OCI-LY3 (cell line): ENCODE measurements at regions not wholly inside any gene's neighbourhood (a gene's known extent, or its start where the extent isn't known, plus 50 kb on each side); places are given as distances from the start of the nearest gene placed in this dataset.

ENCODE experiments used
- EZH2phosphoT487 ChIP-seq: fragments of 200-600 bp; shearing (Covaris generic); IDR thresholded peaks from 2 replicates; pipeline ENCODE4 v1.6.1; 2018; ENCODE audit warnings: antibody characterized with exemption, mixed run types, low read depth
- TF ChIP-seq, protein P1 (sequence below): fragments of 200-600, 300-600 bp; sonication (generic); IDR thresholded peaks from 2 replicates; pipeline ENCODE4 v1.5.1; 2014; ENCODE audit warnings: antibody characterized with exemption, low read length, low read depth

DNA sequence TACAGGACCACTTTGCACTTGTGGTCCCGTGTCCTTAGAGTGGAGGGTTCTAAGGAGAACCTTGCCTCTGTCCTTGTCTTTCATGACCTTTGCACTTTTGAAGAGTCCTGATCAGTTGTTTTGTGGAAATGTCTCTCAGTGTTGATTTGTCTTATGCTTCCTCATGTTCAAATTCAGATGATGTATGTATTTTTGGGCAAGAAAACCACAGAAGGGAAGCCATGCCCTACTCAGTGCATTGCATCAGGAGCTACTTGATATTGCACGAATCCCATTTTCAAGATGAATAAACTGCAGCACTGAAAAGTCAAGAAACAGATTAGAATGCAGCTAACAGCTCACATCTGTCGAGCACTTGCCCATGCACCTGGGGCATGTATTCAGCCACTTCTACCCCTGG lies 152.2 kb downstream of the INHBB start:
- TF ChIP-seq, protein P1, sequence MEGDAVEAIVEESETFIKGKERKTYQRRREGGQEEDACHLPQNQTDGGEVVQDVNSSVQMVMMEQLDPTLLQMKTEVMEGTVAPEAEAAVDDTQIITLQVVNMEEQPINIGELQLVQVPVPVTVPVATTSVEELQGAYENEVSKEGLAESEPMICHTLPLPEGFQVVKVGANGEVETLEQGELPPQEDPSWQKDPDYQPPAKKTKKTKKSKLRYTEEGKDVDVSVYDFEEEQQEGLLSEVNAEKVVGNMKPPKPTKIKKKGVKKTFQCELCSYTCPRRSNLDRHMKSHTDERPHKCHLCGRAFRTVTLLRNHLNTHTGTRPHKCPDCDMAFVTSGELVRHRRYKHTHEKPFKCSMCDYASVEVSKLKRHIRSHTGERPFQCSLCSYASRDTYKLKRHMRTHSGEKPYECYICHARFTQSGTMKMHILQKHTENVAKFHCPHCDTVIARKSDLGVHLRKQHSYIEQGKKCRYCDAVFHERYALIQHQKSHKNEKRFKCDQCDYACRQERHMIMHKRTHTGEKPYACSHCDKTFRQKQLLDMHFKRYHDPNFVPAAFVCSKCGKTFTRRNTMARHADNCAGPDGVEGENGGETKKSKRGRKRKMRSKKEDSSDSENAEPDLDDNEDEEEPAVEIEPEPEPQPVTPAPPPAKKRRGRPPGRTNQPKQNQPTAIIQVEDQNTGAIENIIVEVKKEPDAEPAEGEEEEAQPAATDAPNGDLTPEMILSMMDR = no peak
- TF ChIP-seq EZH2phosphoT487 = no peak
